Hepatic stellate cell (primary cell): ENCODE measurements at regions not wholly inside any gene's neighbourhood (a gene's known extent, or its start where the extent isn't known, plus 50 kb on each side); places are given as distances from the start of the nearest gene placed in this dataset.

Experiments used
- DNase-seq: peaks from one replicate; pipeline ENCODE4 v3.0.0; 2011; ENCODE audit warnings: low spot score

DNA sequence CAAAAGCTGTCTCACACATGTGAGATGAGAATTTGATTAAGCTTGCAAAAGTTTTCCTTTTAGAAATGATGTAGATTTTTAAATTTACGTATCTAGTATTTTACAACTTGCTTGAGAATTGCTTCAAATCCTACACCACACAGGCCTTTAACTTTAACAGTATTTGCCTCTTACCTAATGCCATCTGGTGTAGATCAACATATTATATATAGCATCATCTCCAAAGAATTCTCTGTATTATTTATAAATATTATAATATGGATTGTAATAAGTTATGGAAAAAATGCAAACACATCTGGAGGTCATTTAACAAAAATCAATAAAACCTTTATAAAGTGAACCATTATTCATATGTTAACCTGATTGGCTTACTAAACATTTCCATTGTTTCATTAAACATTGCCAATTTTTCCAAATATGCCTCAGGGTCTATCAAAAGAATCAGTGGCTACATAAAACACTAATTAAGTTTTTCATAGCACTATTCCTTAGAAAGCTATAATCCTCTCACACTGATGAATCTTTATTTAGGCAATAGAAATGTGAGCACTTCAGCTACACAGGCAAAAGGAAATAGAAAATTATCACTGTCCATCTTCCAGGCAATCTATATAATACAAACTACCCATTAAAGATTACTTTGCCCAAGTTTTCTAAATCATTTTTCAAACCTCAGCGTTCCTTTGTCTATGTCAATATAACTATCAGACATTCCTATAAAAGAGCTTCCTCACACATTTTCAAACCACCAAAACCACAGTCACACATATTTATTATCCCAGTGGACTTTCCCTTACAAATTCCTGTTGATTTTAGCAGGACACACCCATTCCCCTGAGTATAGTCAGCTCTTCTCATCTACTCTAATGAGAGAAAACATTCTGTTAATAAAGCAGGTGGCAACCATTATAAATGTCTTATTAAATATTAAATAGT lies 83.5 kb upstream of the INTU start:
- no peak for DNase-seq

DNA sequence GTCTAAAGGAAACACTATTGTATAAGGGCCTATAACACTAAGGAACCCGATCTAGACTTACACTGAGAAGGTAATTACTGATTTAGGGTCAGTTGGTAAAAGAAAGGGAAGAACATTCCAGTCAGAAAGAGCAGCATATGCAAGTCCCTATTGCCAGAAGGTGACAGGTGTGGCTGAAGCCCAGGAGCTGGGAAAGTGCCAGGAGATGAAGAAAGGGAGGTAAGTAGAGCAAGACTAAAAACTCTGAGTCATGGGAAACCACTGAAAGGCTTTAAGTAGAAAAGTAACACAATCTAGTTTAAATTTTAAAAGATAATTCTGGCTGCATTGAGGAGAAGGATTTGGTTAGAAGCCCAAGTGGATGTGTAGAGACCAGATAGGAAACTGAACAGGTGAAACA lies 77.7 kb upstream of the INTU start:
- no peak for DNase-seq

DNA sequence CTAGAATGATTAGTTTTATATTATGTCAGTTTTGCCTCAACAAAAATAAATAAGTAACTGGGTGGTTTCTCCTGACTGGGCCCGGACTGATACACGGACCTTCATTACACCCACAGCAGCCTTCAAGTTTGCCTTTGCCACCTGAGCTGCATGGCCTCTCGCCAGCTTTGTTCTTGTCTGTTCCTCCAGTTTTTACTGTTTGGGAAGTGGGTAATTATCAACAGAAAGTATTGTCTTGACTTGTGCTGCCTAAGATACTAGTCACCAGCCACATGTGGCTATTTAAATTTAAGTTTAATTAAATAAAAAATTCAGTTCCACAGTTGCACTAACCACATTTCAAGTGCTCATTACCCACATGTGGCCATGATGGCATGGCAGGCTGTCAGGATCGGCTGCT lies 74.7 kb upstream of the INTU start:
- DNase-seq: no peak

DNA sequence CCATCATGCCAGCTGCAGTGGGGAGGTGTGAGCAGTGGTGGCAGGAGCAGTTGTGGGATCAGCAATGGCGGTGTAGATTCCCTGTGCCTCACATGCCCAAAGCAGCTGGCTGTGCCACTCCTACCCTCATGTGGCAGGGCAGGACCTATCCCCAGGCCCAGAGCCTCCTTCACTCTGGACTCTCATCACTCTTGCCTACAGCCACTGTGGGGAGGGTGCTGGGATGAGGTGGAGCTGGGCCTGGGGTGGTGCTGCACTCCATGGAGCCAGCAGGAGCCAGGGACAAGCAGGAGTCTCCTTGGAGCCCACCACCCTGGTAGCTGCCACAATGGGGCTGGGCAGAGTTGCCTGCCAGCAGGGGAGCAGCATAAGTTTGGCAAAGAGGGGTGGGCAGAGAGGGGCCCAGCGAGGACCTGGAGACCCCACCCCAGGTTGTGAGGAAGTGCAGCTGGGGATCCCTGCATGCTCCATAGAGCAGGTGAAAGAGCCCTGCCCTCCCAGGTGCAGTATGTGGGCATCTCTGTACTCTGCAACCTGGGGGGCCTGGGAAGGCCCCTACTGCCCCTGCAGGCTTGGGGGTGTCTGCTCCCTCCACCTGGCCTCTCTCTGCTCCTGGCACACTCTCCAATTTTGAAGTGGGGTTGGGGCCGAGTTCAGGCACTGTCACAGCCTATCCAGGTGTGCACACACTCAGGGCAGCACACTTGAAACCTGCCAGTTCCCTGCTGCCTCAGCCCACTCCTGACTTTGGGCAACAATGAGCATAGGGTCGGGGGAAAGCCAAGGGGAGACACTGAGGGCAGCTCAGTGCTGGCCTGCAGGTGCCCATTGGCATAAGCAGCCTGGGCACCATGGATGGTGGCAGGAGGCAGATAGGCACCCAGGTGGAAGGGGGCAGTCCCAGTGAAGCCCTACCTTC lies 74.0 kb upstream of the INTU start:
- no peak for DNase-seq

DNA sequence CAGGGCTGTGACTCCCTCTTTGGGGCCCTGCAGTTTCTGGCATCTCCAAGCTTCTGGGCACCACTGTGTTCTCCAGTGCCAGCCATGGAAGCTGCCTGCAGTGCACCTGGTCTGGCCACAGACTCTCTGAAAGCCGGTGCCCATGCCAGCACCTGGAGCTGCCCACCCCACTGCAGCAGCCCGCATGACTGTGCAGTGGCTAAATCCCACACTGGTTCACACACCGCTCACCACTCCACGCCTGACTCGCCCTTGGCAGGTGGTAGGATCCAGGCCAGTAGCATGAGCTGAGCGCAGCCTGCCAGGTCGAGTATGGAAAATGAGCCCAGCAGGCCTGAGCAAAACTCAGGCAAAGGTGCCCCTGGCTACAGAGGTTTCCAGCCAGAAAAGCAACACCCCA lies 72.8 kb upstream of the INTU start:
- DNase-seq: no peak

DNA sequence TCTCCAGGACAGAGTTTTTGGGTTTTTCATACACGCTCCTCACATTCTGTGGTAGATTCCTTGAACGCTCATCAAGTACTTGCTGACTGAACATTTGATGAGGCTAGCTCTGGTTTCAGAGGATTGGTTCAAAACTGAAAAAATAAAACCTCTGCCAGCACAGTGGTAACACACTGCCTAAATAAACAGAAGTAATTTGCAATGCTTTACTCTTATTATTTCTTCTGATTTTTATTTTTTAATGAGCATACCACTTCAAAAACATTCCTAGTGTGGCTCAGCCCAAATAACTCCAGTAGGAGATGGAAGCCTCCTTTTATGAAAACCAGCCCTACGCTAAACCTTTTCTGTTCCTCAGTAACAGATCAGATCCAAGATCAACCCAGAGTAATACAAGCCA lies 72.0 kb upstream of the INTU start:
- DNase-seq: no peak

DNA sequence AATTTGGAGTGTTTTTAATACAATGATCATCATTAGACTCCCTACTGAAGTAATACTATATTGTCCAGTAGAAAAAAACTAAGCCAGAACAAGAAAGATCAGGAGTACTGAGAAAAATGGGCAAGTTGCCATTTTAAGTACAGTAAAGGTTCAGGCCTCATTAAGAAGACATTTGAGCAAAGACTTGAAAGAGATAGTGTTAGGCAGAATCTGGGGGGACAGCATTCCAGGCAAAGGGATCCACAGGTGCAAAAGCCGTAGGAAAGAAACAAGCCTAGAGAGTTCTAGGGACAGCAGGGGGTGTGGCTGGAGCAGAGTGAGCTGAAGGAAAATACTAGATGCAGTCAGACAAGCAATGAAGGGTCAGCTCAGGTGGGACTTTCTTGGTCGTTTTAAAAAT lies 58.1 kb upstream of the INTU start:
- no peak for DNase-seq

DNA sequence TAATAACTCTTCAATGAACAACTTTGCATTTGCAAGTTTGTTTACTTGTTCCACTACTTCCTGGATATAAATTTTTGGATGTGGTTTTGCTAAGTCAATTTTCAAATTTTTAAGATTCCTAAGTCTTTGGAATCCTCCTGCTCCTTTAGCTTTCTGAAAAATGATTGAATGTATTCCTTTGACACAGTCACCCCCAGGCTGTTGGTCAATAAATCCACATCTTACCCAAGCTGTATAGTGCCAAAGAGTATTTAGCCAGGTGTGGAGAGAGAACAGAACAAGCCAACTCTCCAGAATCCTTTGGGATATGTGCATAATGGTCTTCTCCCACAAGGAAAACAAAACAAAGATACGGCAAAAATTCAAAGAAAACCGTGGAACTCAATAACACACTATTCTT lies 56.9 kb upstream of the INTU start:
- no peak for DNase-seq

DNA sequence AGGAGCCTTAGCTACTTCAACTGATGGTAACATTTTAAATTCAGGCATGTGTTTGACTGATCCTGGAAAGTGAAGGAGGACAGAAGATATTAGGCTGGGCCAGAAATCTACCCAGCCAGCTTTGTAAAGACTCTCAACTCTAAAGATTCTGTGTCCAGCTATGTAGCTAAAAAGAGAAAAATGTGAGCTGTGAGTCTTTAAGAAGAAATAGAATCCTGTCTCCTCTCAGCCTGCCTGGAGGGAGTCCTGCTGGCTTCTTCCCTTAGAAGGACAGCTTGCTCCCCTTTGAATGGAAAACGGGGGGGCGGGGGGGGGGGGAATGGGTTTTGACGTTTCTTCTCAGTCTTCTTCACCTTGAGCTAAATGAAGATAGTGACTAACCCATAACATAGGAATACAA lies 54.3 kb upstream of the INTU start:
- no peak for DNase-seq

DNA sequence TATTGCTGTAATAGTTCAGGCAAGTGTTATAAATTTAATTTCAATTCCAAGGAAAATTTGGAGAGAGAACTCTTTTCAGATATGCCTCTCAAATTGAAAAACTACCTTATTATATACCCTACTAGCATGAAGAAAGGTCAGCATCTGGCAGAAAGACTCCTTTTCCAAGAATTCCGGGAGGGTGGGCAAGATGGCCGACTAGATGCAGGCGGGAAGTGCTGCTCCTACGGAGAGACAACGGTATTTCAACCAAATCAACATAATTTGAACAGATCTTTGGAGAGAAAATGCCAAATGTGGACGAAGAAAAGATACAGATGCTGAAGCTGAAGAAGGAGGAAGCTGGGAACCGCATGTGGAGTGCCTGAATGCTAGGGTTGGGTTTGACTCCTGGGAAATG lies 53.8 kb upstream of the INTU start:
- no peak for DNase-seq

DNA sequence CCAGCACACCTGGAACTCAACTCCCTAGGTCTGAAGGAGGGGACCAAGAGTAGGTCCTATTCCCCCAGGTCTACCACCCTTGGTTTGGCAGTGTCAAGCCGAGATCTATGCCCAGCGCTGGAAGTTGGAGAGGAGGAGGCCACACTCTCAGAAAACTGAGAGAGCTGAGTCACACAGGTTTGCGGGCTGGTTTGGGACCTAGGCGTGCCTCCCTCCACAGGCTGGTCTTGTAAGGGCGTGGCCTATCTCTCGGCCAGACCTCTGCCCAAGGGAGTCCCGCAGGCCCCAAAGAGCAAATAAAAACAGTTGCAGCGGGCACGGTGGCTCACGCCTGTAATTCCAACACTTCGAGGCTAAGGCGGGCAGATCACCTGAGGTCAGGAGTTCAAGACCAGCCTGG lies 52.9 kb upstream of the INTU start:
- DNase-seq: no peak

DNA sequence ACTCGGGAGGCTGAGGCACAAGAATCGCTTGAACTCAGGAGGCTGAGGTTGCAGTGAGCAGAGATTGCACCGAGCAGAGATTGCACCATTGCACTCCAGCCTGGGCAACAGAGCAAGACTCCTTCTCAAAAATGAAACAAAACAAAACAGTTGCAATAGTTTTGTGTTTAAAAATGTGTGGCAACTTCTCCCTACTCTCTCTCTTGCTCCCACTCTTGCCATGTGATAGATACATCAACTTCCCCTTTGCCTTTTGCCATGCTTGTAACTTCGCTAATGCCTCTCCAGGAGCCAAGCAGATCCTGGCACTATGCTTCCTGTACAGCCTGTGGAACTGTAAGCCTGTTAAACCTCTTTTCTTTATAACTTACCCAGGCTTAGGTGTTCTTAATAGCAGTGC lies 52.5 kb upstream of the INTU start:
- no peak for DNase-seq

DNA sequence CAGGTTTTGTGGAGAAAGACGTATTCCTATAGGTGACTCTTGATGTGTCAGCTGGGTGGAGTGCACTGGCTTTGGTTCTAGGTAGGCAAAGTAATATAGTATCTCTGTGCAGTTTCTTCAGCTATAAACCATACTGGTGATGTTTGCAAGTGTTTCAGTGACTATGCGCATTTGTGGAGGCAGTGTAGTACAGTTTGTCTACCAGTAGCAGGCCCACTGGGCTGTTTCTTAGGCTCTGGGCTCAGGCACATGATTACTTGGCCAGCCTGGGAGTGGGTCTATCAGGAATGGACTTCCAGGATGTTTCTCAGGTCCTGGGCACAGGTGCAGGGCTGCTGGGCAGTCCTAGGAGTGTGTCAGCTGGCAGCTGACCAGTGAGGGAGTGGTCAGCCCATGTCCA lies 51.9 kb upstream of the INTU start:
- no peak for DNase-seq
